HL-60 (cell line): ENCODE measurements at regions not wholly inside any gene's neighbourhood (a gene's known extent, or its start where the extent isn't known, plus 50 kb on each side); places are given as distances from the start of the nearest gene placed in this dataset.

Experiments
- CTCF ChIP-seq: IDR thresholded peaks from one replicate; pipeline ENCODE4 v1.5.1; 2011; ENCODE audit warnings: low read length, control low read depth, inconsistent platforms; ENCODE audit not compliant: insufficient read depth
- GABPA ChIP-seq: IDR thresholded peaks from 2 replicates; pipeline ENCODE4 v1.6.1; 2012; ENCODE audit warnings: low read depth
- POLR2AphosphoS5 ChIP-seq: IDR thresholded peaks from 2 replicates; pipeline ENCODE4 v1.6.1; 2012; ENCODE audit warnings: low read depth
- SPI1 ChIP-seq: IDR thresholded peaks from 2 replicates; pipeline ENCODE4 v1.6.1; 2012; ENCODE audit warnings: low read depth, mild to moderate bottlenecking, borderline replicate concordance

GRCh38 chr3:20846066-20846465 is 660.1 kb upstream of the SGO1 start:
- TF ChIP-seq POLR2AphosphoS5, result no peak
- no peak for TF ChIP-seq CTCF
- no peak for TF ChIP-seq GABPA
- TF ChIP-seq SPI1, result no peak
